ENCODE measurements at regions not wholly inside any gene's neighbourhood (a gene's known extent, or its start where the extent isn't known, plus 50 kb on each side); places are given as distances from the start of the nearest gene placed in this dataset.
"Not testable (repeated sequence)": the region's sequence is repeated elsewhere in the genome, so short reads cannot be mapped to it uniquely, and the experiment has no call there.

GRCh38 chr20:40055711-40056110, 633.3 kb downstream of the MAFB start:
- no peak for DNase-seq (ENCODE audit: low read depth)

DNA sequence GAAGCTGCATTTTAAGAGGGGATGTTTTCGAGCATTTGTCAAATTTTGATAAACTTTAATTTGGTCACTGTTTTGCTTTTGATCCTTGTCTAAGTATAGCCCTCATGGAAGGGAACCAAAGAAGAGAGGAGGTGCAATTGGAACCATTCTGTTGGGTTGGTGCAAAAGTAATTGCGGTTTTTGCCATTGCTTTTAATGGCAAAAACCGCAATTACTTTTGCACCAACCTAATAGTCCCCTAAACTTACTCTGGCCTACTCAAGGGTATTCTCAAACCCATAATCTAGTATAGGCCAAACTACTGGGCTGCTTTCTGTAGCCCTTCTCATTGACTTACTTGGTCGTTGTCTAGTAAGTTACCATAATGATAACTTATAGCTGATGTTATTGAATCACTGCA, 634.7 kb downstream of the MAFB start:
- DNase-seq (ENCODE audit: low read depth): no peak

- DNase-seq (ENCODE audit: low read depth): no peak
Measured at GRCh38 chr20:40050596-40050995, 638.4 kb downstream of the MAFB start.

DNA sequence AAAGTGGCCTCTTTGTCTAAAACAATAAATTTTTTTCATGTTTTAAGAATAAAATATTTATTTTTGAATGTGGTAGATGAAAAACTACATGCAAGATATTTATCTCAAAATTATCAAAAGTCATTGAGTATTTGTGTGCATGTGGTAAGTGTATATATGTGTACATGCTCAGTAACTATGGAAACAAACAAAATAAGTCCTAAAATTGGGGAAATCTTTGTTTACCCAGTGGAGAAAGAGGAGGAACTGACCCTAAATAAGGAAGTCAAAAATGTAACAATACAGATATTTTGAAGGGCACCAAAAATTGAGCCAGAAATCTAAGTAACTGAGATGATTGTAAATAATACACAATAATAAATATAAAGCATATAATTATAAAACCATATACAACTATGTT, 639.2 kb downstream of the MAFB start:
- no peak for DNase-seq (ENCODE audit: low read depth)

DNA sequence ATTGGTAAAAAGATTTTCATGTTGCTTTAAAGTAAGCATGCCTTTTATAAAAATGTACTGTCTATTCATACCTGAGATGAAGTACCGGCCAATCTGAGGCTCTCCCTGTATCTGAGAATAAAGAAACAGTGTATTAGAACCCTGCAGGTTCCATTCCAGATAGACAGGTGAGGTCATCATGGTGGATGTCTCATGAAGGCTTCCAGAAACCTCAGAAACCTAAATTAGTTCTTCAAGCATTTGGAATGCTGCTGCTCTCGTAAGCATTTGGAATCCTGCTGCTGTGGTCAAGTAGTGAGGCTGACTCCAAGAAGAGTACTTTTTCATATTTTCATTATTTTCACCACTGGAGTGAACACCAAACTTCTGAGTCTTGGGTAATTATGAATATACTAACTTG, 642.3 kb downstream of the MAFB start:
- DNase-seq (ENCODE audit: low read depth): no peak

DNA sequence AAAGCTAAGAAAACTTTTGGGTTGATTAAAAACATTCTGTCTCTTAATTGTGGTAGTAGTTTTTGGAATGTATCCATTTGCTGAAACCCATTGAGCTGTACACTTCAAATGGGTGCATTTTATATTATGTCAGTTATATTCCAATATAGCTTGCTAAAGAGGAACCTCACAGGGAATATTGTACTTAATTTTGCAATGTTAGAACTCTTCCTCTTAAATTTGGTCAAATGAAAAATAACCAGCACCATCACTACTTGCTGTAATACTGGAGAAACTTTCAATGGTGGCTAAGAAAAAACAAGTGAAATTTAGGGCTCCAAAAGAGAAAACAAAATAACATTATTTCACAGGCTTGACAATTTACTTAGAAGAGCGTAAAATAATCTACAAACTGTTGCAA, 651.5 kb downstream of the MAFB start:
- DNase-seq (ENCODE audit: low read depth): no peak

DNA sequence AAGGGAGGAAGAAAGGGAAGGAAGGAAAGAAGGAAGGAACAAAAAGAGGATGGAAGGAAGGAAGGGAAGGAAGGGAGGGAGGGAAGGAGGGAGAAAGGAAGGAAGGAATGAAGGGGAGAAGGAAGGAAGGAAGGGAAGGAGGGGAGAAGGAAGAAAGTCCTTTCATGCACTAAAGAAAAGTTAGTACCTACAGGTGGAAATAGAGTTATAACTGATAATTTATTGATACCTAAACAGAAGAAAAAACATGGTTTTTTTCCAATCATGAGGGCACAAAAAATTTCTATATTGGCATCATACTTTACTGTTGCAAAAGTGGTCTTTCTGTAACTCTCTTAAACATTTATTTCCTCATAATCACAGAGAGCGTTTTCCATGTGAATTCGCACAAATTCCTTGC, 659.4 kb downstream of the MAFB start:
- no peak for DNase-seq (ENCODE audit: low read depth)

- no peak for DNase-seq (ENCODE audit: low read depth)
Measured at GRCh38 chr20:40019510-40019909, 669.5 kb downstream of the MAFB start.

- no peak for DNase-seq (ENCODE audit: low read depth)
Measured at GRCh38 chr20:40017765-40018164, 671.3 kb downstream of the MAFB start.

DNA sequence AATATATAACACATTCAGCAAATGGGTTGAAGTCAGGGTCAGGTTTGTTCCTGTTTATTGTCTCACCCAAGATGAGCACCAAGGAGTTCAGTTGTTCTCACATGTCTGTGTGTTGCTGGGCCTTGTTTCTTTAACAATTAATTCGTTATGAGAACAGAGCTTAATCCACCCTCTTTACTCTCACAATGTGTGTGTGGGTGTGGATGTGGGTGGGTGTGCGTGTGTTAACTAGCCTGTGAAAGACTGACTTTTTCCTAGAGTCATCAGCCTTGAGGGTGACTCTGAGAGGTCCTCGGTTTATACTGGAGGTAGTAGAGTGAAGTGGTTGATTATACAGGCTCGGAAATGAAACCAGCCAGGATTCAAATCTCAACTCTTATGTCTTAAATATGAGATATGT, 672.1 kb downstream of the MAFB start:
- DNase-seq (ENCODE audit: low read depth): no peak

DNA sequence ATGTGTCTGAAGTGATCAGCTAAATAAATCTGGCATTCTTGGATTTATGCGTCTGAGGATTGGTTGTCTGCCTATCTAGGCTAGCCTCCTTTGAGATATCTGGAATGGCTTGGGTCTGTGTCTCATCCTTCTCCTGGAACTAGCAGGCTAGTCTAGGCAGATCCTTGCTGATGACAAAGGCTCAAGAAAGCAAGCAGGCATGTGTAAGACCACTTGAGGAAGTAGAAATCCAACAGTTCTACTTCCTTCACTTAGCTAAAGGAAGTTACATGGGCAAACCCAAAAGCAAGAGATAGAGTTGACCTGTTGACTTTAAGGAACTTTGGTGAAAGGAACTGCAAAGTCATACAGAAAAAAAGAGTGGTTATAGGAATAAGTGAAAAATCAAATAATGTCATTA, 672.6 kb downstream of the MAFB start:
- no peak for DNase-seq (ENCODE audit: low read depth)

GRCh38 chr20:40012026-40012425, 677.0 kb downstream of the MAFB start:
- not testable (repeated sequence) for DNase-seq (ENCODE audit: low read depth)

- no peak for DNase-seq (ENCODE audit: low read depth)
Measured at GRCh38 chr20:40010483-40010882, 678.6 kb downstream of the MAFB start.

- DNase-seq (ENCODE audit: low read depth): no peak
Measured at GRCh38 chr20:40009542-40009941, 679.5 kb downstream of the MAFB start.

DNA sequence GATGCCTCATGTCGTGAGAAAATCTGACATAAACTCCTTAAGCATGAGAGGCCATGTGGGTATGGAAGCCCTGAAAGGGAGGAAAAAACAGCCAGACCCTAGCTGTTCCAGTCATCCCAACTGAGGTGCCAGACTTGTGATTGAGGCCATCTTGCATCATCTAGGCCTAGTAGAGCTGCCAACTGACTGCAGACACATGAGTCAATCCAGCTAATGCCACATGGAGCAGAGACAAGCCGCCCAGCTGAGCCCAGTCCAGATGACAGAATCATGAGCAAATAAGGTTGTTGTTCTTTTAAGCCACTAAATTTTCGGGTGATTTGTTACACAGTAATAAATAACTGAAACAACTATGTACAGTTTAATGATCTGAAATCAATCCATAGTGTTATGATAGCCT, 680.9 kb downstream of the MAFB start:
- no peak for DNase-seq (ENCODE audit: low read depth)

- DNase-seq (ENCODE audit: low read depth): no peak
Measured at GRCh38 chr20:40006168-40006860, 682.7 kb downstream of the MAFB start.

DNA sequence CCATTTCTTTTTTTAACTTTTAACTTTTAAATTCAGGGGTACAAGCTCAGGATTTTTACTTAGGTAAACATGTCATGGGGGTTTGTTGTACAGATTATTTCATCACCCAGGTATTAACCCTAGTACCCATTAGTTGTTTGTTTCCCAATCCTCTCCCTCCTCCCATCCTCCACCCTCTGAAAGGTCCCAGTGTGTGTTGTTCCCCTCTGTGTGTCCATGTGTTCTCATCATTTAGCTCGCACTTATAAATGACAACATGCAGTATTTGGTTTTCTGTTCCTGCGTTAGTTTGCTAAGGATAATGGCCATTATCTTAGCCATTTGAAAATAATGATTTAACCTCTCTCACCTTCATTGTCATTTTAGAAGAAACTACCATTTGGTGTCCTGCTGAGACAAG, 684.9 kb downstream of the MAFB start:
- not testable (repeated sequence) for DNase-seq (ENCODE audit: low read depth)

DNA sequence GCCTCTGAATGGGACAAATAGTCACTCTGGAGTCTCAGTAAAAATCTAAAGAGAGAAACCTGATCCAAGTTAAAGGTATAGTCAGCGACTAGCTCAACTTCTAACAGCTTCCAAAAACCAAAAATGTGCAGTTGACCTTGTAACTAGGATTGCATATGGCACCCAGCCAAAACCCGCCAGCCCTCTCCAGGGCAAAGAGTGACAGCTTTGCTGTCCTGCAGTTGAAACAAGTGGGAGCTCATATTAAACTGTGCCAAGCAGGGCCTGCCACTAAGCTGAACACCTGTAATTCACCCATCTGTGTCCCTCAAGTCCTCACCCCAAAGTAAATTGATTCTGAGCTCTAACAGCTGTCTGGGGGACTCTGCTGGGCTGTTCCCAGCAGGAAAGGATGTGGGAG, 695.3 kb downstream of the MAFB start:
- DNase-seq (ENCODE audit: low read depth): no peak

- no peak for DNase-seq (ENCODE audit: low read depth)
Measured at GRCh38 chr20:39990692-39991091, 698.3 kb downstream of the MAFB start.

- DNase-seq (ENCODE audit: low read depth): no peak
Measured at GRCh38 chr20:39988991-39989390, 700.0 kb downstream of the MAFB start.

DNA sequence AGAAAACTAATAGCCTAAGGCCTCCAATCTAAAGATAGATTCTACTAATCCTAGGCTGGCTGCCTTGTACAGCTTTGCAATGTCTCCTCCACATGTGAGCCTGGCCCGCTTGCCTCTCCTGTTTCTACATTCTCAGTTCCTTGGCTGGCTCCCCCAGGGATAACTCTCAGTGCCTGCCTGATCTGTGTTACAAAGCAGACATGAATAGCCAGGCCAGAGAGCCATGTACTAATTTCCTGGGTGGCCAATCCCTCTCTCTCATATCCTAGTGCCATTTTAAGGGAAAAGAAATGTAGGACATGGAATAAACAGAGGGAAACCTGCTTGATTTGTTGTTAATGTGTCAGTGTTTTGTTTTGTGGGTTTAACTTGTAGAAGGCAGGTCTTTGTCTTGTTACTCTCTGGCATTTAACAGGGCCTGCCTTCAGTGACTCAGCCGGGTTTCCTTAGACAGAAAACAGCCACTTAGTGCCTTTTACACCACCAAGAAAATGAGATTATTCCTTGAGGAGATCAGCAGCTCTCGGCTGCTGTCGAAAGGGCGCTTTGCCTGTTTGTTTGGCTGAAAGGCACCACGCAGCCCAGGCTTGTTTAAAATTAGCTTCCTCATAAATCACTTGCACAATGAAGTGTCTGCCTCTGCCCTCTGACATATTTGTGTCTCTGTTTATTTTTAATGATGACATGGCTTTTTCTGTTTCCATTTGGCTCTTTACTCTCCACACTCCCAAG, 702.7 kb downstream of the MAFB start:
- no peak for DNase-seq (ENCODE audit: low read depth)

GRCh38 chr20:39985271-39985827, 703.7 kb downstream of the MAFB start:
- DNase-seq (ENCODE audit: low read depth): no peak

DNA sequence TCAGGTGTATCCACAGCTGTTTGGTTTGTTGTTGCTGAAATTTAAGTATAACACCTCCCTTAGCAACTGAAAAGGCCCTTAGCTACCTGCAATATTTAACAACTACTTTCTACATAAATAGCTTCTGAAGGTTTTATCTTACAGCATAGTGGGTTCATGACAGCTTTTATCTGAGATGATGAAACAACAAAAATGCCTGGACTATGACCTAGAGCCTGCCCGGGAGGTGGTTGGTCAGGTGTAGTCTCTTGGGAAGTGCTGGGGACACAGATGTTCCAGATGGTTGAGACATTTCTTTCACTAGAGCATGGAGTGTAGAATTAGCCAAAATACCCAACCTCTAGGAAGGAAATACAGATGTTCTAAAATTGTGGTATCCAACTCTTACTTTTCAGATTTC, 705.4 kb downstream of the MAFB start:
- DNase-seq (ENCODE audit: low read depth): no peak

- DNase-seq (ENCODE audit: low read depth): no peak
Measured at GRCh38 chr20:39983183-39983582, 705.9 kb downstream of the MAFB start.

Measured in activated T-helper 9 cell treated with anti-CD3 and anti-CD28 coated beads, Interleukin-2, amount 50 U/mL, for 16 hours (primary cell).